Adrenal gland (tissue), 5 donors: ENCODE measurements at regions not wholly inside any gene's neighbourhood (a gene's known extent, or its start where the extent isn't known, plus 50 kb on each side); places are given as distances from the start of the nearest gene placed in this dataset.

Experiments used
- CTCF ChIP-seq, 6 experiments: fragments of 450-650 bp in 4 of 6; fragments of 200-600 bp in 2 of 6; sonication (generic) in 1 of 6; IDR thresholded peaks; 1 replicate in 5 of 6; 2 replicates in 1 of 6; pipeline versions ENCODE4 v1.5.1 to v1.8.0; 2016 to 2021; ENCODE audit warnings: antibody characterized with exemption in 6 of 6, mild to moderate bottlenecking in 2 of 6, moderate library complexity in 1 of 6
- POLR2A ChIP-seq, 2 donors: fragments of 450-650 bp; IDR thresholded peaks; one replicate each; pipeline ENCODE4 v1.6.1; 2017; ENCODE audit warnings: antibody characterized with exemption in 2 of 2, mild to moderate bottlenecking in 2 of 2, moderate library complexity in 1 of 2
- donor health status: DM: no; HTN: no; CAD: no.

GRCh38 chr3:6097556-6097955, 763.4 kb upstream of the GRM7 start:
- TF ChIP-seq CTCF (IDR thresholded peaks at IDR 0.05): no peak
- no peak for TF ChIP-seq POLR2A (IDR thresholded peaks at IDR 0.05)
